ENCODE measurements at regions not wholly inside any gene's neighbourhood (a gene's known extent, or its start where the extent isn't known, plus 50 kb on each side); places are given as distances from the start of the nearest gene placed in this dataset.

DNA sequence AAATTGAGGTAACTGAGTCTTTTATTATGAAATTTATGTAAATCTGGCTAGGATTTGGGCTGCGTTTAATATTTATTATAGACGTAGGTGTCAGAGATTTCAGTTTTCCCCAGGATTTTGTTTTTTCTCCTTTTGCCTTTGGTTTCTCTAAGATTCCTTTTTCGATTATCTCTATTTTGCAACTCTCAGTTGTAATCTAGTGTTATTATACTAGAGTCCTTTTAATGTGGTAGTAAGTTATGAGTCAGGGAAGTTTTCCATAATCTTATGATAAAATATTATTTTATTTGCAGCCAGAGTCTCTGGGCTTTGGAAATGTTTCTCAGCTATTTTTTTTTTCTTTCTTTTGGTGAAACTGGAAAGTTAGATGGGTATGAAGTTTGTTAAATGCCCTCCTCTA, 1043.8 kb downstream of the PLA2G4A start:
- H3K4me3 ChIP-seq (ENCODE audit: low read depth in 1 of 3, low read length in 3 of 3) = no peak overlapping the region
- no peaks in the 10 kb centered on the region for H3K27me3 ChIP-seq (ENCODE audit: control insufficient read depth in 4 of 4, insufficient read depth in 4 of 4, low read length in 3 of 4)
- no peak for DNase-seq (ENCODE audit: low spot score)
- no peaks in the 10 kb centered on the region for H3K36me3 ChIP-seq (ENCODE audit: control insufficient read depth in 4 of 4, insufficient read depth in 3 of 4, low read depth in 1 of 4, low read length in 3 of 4)
- no peaks in the 10 kb centered on the region for H3K9me3 ChIP-seq (ENCODE audit: control insufficient read depth in 4 of 4, low read length in 3 of 4)
- H3K9ac ChIP-seq (ENCODE audit: low read depth in 1 of 2, low read length in 2 of 2) = no peak overlapping the region
- H3K4me1 ChIP-seq (ENCODE audit: control insufficient read depth in 4 of 4, insufficient read depth in 4 of 4, low read length in 3 of 4) = no peaks in the 10 kb centered on the region
- no peak overlapping the region for H3K27ac ChIP-seq (ENCODE audit: low read depth in 1 of 2, low read length in 2 of 2)
- TF ChIP-seq, protein P1, sequence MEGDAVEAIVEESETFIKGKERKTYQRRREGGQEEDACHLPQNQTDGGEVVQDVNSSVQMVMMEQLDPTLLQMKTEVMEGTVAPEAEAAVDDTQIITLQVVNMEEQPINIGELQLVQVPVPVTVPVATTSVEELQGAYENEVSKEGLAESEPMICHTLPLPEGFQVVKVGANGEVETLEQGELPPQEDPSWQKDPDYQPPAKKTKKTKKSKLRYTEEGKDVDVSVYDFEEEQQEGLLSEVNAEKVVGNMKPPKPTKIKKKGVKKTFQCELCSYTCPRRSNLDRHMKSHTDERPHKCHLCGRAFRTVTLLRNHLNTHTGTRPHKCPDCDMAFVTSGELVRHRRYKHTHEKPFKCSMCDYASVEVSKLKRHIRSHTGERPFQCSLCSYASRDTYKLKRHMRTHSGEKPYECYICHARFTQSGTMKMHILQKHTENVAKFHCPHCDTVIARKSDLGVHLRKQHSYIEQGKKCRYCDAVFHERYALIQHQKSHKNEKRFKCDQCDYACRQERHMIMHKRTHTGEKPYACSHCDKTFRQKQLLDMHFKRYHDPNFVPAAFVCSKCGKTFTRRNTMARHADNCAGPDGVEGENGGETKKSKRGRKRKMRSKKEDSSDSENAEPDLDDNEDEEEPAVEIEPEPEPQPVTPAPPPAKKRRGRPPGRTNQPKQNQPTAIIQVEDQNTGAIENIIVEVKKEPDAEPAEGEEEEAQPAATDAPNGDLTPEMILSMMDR (IDR thresholded peaks at IDR 0.05; ENCODE audit: low read depth, low read length, missing input control) = no peak
- TF ChIP-seq EGR1 (IDR thresholded peaks at IDR 0.05; ENCODE audit: low read depth in 2 of 2) (no peak), RXRA (IDR thresholded peaks at IDR 0.05) (no peak), GABPA (IDR thresholded peaks at IDR 0.05 in 1 of 2, conservative IDR thresholded peaks at IDR 0.05 in 1 of 2) (no peak), NR2F2 (IDR thresholded peaks at IDR 0.05) (no peak), FOXA2 (IDR thresholded peaks at IDR 0.05) (no peak), SP1 (IDR thresholded peaks at IDR 0.05) (no peak), HNF4A (conservative IDR thresholded peaks at IDR 0.05) (no peak), HNF4G (IDR thresholded peaks at IDR 0.05) (no peak), JUND (IDR thresholded peaks at IDR 0.05) (no peak), RAD21 (IDR thresholded peaks at IDR 0.05) (no peak), TAF1 (conservative IDR thresholded peaks at IDR 0.05) (no peak), YY1 (IDR thresholded peaks at IDR 0.05) (no peak)
- TF ChIP-seq, protein P2, sequence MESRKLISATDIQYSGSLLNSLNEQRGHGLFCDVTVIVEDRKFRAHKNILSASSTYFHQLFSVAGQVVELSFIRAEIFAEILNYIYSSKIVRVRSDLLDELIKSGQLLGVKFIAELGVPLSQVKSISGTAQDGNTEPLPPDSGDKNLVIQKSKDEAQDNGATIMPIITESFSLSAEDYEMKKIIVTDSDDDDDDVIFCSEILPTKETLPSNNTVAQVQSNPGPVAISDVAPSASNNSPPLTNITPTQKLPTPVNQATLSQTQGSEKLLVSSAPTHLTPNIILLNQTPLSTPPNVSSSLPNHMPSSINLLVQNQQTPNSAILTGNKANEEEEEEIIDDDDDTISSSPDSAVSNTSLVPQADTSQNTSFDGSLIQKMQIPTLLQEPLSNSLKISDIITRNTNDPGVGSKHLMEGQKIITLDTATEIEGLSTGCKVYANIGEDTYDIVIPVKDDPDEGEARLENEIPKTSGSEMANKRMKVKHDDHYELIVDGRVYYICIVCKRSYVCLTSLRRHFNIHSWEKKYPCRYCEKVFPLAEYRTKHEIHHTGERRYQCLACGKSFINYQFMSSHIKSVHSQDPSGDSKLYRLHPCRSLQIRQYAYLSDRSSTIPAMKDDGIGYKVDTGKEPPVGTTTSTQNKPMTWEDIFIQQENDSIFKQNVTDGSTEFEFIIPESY (IDR thresholded peaks at IDR 0.05) = no peak
- TF ChIP-seq, protein P3, sequence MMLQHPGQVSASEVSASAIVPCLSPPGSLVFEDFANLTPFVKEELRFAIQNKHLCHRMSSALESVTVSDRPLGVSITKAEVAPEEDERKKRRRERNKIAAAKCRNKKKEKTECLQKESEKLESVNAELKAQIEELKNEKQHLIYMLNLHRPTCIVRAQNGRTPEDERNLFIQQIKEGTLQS (IDR thresholded peaks at IDR 0.05) = no peak
- TF ChIP-seq, protein P4, sequence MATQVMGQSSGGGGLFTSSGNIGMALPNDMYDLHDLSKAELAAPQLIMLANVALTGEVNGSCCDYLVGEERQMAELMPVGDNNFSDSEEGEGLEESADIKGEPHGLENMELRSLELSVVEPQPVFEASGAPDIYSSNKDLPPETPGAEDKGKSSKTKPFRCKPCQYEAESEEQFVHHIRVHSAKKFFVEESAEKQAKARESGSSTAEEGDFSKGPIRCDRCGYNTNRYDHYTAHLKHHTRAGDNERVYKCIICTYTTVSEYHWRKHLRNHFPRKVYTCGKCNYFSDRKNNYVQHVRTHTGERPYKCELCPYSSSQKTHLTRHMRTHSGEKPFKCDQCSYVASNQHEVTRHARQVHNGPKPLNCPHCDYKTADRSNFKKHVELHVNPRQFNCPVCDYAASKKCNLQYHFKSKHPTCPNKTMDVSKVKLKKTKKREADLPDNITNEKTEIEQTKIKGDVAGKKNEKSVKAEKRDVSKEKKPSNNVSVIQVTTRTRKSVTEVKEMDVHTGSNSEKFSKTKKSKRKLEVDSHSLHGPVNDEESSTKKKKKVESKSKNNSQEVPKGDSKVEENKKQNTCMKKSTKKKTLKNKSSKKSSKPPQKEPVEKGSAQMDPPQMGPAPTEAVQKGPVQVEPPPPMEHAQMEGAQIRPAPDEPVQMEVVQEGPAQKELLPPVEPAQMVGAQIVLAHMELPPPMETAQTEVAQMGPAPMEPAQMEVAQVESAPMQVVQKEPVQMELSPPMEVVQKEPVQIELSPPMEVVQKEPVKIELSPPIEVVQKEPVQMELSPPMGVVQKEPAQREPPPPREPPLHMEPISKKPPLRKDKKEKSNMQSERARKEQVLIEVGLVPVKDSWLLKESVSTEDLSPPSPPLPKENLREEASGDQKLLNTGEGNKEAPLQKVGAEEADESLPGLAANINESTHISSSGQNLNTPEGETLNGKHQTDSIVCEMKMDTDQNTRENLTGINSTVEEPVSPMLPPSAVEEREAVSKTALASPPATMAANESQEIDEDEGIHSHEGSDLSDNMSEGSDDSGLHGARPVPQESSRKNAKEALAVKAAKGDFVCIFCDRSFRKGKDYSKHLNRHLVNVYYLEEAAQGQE (IDR thresholded peaks at IDR 0.05) = no peak
- TF ChIP-seq, protein P5, sequence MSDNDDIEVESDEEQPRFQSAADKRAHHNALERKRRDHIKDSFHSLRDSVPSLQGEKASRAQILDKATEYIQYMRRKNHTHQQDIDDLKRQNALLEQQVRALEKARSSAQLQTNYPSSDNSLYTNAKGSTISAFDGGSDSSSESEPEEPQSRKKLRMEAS (IDR thresholded peaks at IDR 0.05) = no peak
- 85% methylated on average over 3 of the region's 3 CpGs for WGBS

DNA sequence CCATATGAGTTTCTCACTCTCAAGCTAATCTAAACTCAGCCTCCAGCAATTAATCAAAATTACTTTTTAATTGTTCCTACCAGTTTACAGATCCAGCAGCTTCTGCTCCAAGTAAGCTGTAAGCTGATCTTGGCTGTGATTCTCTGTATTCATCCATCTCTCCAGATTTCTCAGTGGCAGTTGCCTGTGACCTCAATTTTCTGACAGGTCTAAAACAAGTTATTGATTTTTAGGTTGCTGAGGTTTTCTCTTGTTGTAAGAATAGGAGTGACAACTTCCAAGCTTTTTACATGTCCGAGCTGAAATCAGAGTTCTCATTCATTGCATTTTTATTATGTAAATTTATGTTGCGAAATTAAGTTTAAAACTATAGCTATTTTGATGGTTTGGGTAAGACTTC, 1044.4 kb downstream of the PLA2G4A start:
- H3K4me3 ChIP-seq (ENCODE audit: low read depth in 1 of 3, low read length in 3 of 3) = no peak overlapping the region
- no peak for DNase-seq (ENCODE audit: low spot score)
- 65% methylated on average over 2 of the region's 2 CpGs for WGBS
- TF ChIP-seq, protein P2 (IDR thresholded peaks at IDR 0.05) = no peak
- TF ChIP-seq, protein P1 (IDR thresholded peaks at IDR 0.05; ENCODE audit: low read depth, low read length, missing input control) = no peak
- no peak for TF ChIP-seq HNF4A (conservative IDR thresholded peaks at IDR 0.05)
- TF ChIP-seq FOXA1 (IDR thresholded peaks at IDR 0.05) = no peak
- TF ChIP-seq RXRA (IDR thresholded peaks at IDR 0.05) = no peak
- no peak for TF ChIP-seq EGR1 (IDR thresholded peaks at IDR 0.05; ENCODE audit: low read depth in 2 of 2)
- H3K9ac ChIP-seq (ENCODE audit: low read depth in 1 of 2, low read length in 2 of 2) = no peak overlapping the region
- H3K27me3 ChIP-seq (ENCODE audit: control insufficient read depth in 4 of 4, insufficient read depth in 4 of 4, low read length in 3 of 4) = no peaks in the 10 kb centered on the region
- H3K4me1 ChIP-seq (ENCODE audit: control insufficient read depth in 4 of 4, insufficient read depth in 4 of 4, low read length in 3 of 4) = no peaks in the 10 kb centered on the region
- H3K36me3 ChIP-seq (ENCODE audit: control insufficient read depth in 4 of 4, insufficient read depth in 3 of 4, low read depth in 1 of 4, low read length in 3 of 4) = no peaks in the 10 kb centered on the region
- no peak overlapping the region for H3K27ac ChIP-seq (ENCODE audit: low read depth in 1 of 2, low read length in 2 of 2)
- no peaks in the 10 kb centered on the region for H3K9me3 ChIP-seq (ENCODE audit: control insufficient read depth in 4 of 4, low read length in 3 of 4)

All from liver (tissue), 8 donors.